ENCODE measurements at regions not wholly inside any gene's neighbourhood (a gene's known extent, or its start where the extent isn't known, plus 50 kb on each side); places are given as distances from the start of the nearest gene placed in this dataset.

DNA sequence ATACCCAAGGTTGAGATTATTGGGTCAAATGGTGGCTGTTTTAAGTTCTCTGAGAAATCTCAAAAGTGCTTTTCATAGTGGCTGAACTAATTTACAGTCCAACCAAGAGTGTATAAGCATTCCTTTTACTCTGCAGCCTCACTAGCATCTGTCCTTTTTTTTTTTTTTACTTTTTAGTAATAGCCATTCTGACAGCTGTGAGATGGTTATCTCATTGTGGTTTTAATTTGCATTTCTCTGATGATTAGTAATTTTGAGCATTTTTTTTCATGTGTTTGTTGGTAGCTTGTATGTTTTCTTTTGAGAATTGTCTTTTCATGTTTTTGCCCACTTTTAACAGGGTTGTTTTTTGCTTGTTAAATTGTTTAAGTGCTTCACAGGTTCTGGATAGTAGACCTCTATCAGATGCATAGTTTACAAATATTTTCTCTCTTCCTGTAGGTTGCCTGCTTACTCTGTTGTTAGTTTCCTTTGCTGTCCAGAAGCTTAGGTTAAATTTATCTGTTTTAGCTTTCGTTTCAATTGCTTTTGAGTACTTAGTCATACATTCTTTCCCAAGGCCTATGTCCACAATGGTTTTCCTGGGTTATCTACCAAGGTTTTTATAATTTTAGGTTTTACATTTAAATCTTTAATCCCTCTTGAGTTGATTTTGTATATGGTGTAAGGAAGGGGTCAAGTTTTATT, 881.3 kb upstream of the SEL1L start:
- TF ChIP-seq SP1 (IDR thresholded peaks at IDR 0.05) (no peak), ELF4 (IDR thresholded peaks at IDR 0.05) (no peak), ZNF384 (IDR thresholded peaks at IDR 0.05) (no peak), ARNT (IDR thresholded peaks at IDR 0.05) (no peak), TARDBP (IDR thresholded peaks at IDR 0.05) (no peak), FOXA1 (IDR thresholded peaks at IDR 0.05) (no peak), SUZ12 (IDR thresholded peaks at IDR 0.05) (no peak), NFRKB (IDR thresholded peaks at IDR 0.05) (no peak), HDGF (IDR thresholded peaks at IDR 0.05; ENCODE audit: borderline replicate concordance) (no peak), LEF1 (IDR thresholded peaks at IDR 0.05; ENCODE audit: borderline replicate concordance) (no peak), FOXK2 (IDR thresholded peaks at IDR 0.05) (no peak)
- TF ChIP-seq, protein P1, sequence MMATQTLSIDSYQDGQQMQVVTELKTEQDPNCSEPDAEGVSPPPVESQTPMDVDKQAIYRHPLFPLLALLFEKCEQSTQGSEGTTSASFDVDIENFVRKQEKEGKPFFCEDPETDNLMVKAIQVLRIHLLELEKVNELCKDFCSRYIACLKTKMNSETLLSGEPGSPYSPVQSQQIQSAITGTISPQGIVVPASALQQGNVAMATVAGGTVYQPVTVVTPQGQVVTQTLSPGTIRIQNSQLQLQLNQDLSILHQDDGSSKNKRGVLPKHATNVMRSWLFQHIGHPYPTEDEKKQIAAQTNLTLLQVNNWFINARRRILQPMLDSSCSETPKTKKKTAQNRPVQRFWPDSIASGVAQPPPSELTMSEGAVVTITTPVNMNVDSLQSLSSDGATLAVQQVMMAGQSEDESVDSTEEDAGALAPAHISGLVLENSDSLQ (IDR thresholded peaks at IDR 0.05): no peak
